IMR-90 (cell line): ENCODE measurements at regions not wholly inside any gene's neighbourhood (a gene's known extent, or its start where the extent isn't known, plus 50 kb on each side); places are given as distances from the start of the nearest gene placed in this dataset.

Experiments
- ATAC-seq: fragments of 200-7000 bp; cut with Tn5 transposase; 2 replicates; pipeline ENCODE4 v1.9.1; 2020; ENCODE audit warnings: low read depth, mild to moderate bottlenecking, moderate library complexity
- BruUV-seq: library from RNA; stranded (reverse); fragments of 400-500 nt; replicated peaks from 2 replicates; lab custom pipeline; 2021; lab: Mats Ljungman, UMichigan
- CTCF ChIA-PET: fragments of 300-600 bp; formaldehyde crosslinking; extraction: SDS; loops from one replicate; lab custom pipeline; 2021; ENCODE audit warnings: antibody characterized with exemption; lab: Yijun Ruan, JAX
- POLR2A ChIA-PET: fragments of 300-600 bp; sonication (Branson Sonifier 250); formaldehyde crosslinking; loops from one replicate; lab custom pipeline; 2022; ENCODE audit warnings: antibody characterized with exemption; ENCODE audit not compliant: unreplicated experiment; lab: Charles Lee
- DNase-seq: peaks from one replicate; pipeline ENCODE4 v3.0.0; 2013
- H2AFZ ChIP-seq: replicated peaks from 2 replicates; pipeline ENCODE3; 2013; ENCODE audit warnings: low read length, mild to moderate bottlenecking; ENCODE audit not compliant: poor library complexity
- H2AK5ac ChIP-seq: 2 replicates; pipeline ENCODE4 v1.6.1; 2013; ENCODE audit warnings: low read depth, low read length, inconsistent platforms
- H2AK9ac ChIP-seq: replicated peaks from 2 replicates; pipeline ENCODE3; 2013; ENCODE audit warnings: mild to moderate bottlenecking, low read depth, low read length, moderate library complexity; ENCODE audit not compliant: poor library complexity
- H2BK120ac ChIP-seq: 2 replicates; pipeline ENCODE4 v1.6.1; 2013; ENCODE audit warnings: low read depth, low read length, inconsistent platforms
- H2BK15ac ChIP-seq: 3 replicates; pipeline ENCODE4 v1.6.1; 2013; ENCODE audit warnings: low read depth, low read length, inconsistent platforms
- H2BK20ac ChIP-seq: 2 replicates; pipeline ENCODE4 v1.6.1; 2013; ENCODE audit warnings: low read depth, mild to moderate bottlenecking, inconsistent platforms, low read length, moderate library complexity
- H2BK5ac ChIP-seq: 2 replicates; pipeline ENCODE4 v1.6.1; 2013; ENCODE audit warnings: mild to moderate bottlenecking, low read depth, low read length, inconsistent platforms; ENCODE audit not compliant: poor library complexity, severe bottlenecking
- H3K14ac ChIP-seq: replicated peaks from 2 replicates; pipeline ENCODE4 v1.6.1; 2013; ENCODE audit warnings: low read depth, low read length, inconsistent platforms
- H3K18ac ChIP-seq: 2 replicates; pipeline ENCODE4 v1.6.1; 2013; ENCODE audit warnings: low read depth, low read length, control low read depth
- H3K23ac ChIP-seq: 2 replicates; pipeline ENCODE4 v1.6.1; 2013; ENCODE audit warnings: low read depth, low read length, inconsistent platforms
- H3K27ac ChIP-seq: 2 replicates; pipeline ENCODE4 v1.5.1; 2013; ENCODE audit warnings: mild to moderate bottlenecking, control low read depth, low read length; ENCODE audit not compliant: insufficient read depth
- H3K27me3 ChIP-seq: 2 replicates; pipeline ENCODE4 v1.6.1; 2013; ENCODE audit warnings: low read length; ENCODE audit not compliant: control insufficient read depth, insufficient read depth
- H3K36me3 ChIP-seq: 2 replicates; pipeline ENCODE4 v1.6.1; 2013; ENCODE audit warnings: low read length, mixed read lengths; ENCODE audit not compliant: control insufficient read depth, insufficient read depth
- H3K4ac ChIP-seq: 2 replicates; pipeline ENCODE4 v1.6.1; 2013; ENCODE audit warnings: low read depth, low read length, inconsistent platforms
- H3K4me1 ChIP-seq: 2 replicates; pipeline ENCODE4 v1.6.1; 2013; ENCODE audit warnings: low read length, mixed read lengths; ENCODE audit not compliant: control insufficient read depth, insufficient read depth
- H3K4me2 ChIP-seq: 2 replicates; pipeline ENCODE4 v1.6.1; 2013; ENCODE audit warnings: low read depth, mild to moderate bottlenecking, control low read depth, low read length, moderate library complexity
- H3K4me3 ChIP-seq: 2 replicates; pipeline ENCODE4 v1.5.1; 2013; ENCODE audit warnings: low read depth, mild to moderate bottlenecking, control low read depth, low read length, moderate library complexity; ENCODE audit not compliant: insufficient read depth
- H3K56ac ChIP-seq: 2 replicates; pipeline ENCODE4 v1.6.1; 2013; ENCODE audit warnings: low read length, inconsistent platforms; ENCODE audit not compliant: insufficient read depth; ENCODE audit errors: extremely low read depth
- H3K79me1 ChIP-seq, 2 experiments: 2 replicates each; pipeline ENCODE4 v1.6.1; 2013; ENCODE audit warnings: low read length in 2 of 2, inconsistent platforms in 1 of 2, low read depth in 1 of 2
- H3K9ac ChIP-seq: 2 replicates; pipeline ENCODE4 v1.6.1; 2013; ENCODE audit warnings: low read depth, low read length, control low read depth
- H3K9me1 ChIP-seq: 2 replicates; pipeline ENCODE4 v1.6.1; 2013; ENCODE audit warnings: low read length, inconsistent platforms; ENCODE audit not compliant: insufficient read depth
- H3K9me3 ChIP-seq: 2 replicates; pipeline ENCODE4 v1.6.1; 2013; ENCODE audit warnings: low read length; ENCODE audit not compliant: control insufficient read depth, insufficient read depth
- H4K20me1 ChIP-seq: 2 replicates; pipeline ENCODE4 v1.6.1; 2013; ENCODE audit warnings: low read length, inconsistent platforms; ENCODE audit not compliant: insufficient read depth
- H4K5ac ChIP-seq: 2 replicates; pipeline ENCODE4 v1.6.1; 2013; ENCODE audit warnings: mild to moderate bottlenecking, low read depth, low read length, control low read depth
- H4K8ac ChIP-seq, 2 experiments: 2 replicates each; pipeline ENCODE4 v1.6.1; 2013; ENCODE audit warnings: low read depth in 2 of 2, low read length in 2 of 2, control low read depth in 1 of 2, inconsistent platforms in 1 of 2
- H4K91ac ChIP-seq: 2 replicates; pipeline ENCODE4 v1.6.1; 2013; ENCODE audit warnings: low read depth, low read length, inconsistent platforms; ENCODE audit not compliant: insufficient read depth
- BHLHE40 ChIP-seq: fragments of 150-350 bp; IDR thresholded peaks from 2 replicates; pipeline ENCODE4 v1.6.1; 2016; ENCODE audit warnings: mild to moderate bottlenecking, low read depth, low read length
- CEBPB ChIP-seq: IDR thresholded peaks from 2 replicates; pipeline ENCODE4 v1.6.1; 2012; ENCODE audit warnings: low read depth, low read length, improper control_type of control experiment
- CHD1 ChIP-seq: IDR thresholded peaks from 2 replicates; pipeline ENCODE4 v1.6.1; 2012; ENCODE audit warnings: low read depth, low read length, improper control_type of control experiment
- FOS ChIP-seq: fragments of 150-350 bp; IDR thresholded peaks from 2 replicates; pipeline ENCODE4 v1.6.1; 2016; ENCODE audit warnings: low read depth, low read length
- MAFK ChIP-seq: IDR thresholded peaks from 2 replicates; pipeline ENCODE4 v1.6.1; 2012; ENCODE audit warnings: low read depth, low read length, improper control_type of control experiment
- MAZ ChIP-seq: IDR thresholded peaks from 2 replicates; pipeline ENCODE4 v1.6.1; 2012; ENCODE audit warnings: low read depth, mild to moderate bottlenecking, low read length, improper control_type of control experiment, moderate library complexity, borderline replicate concordance
- MXI1 ChIP-seq: IDR thresholded peaks from 2 replicates; pipeline ENCODE4 v1.6.1; 2012; ENCODE audit warnings: low read depth, mild to moderate bottlenecking, low read length, moderate library complexity, borderline replicate concordance
- NFE2L2 ChIP-seq: fragments of 150-350 bp; IDR thresholded peaks from 2 replicates; pipeline ENCODE4 v1.6.1; 2016; ENCODE audit warnings: low read depth, mild to moderate bottlenecking, low read length
- RAD21 ChIP-seq: IDR thresholded peaks from 2 replicates; pipeline ENCODE4 v1.6.1; 2012; ENCODE audit warnings: low read length, improper control_type of control experiment
- RCOR1 ChIP-seq: IDR thresholded peaks from 2 replicates; pipeline ENCODE4 v1.6.1; 2012; ENCODE audit warnings: mild to moderate bottlenecking, low read length, improper control_type of control experiment; ENCODE audit not compliant: insufficient replicate concordance
- SMC3 ChIP-seq: fragments of 150-350 bp; IDR thresholded peaks from 2 replicates; pipeline ENCODE4 v1.6.1; 2016; ENCODE audit warnings: low read depth, mild to moderate bottlenecking, antibody characterized with exemption, low read length, moderate library complexity
- WGBS, 2 experiments: methylation state at CpG; one replicate each; pipeline versions ENCODE4 v1.1.5 to v1.1.7; 2013; ENCODE audit warnings: missing lambda C conversion rate in 2 of 2; ENCODE audit not compliant: insufficient read length in 1 of 2; ENCODE audit errors: extremely low coverage in 2 of 2; 5-methylcytosine and 5-hydroxymethylcytosine counted together
- dilution Hi-C: fragments of 300-500 bp; cut with HindIII; formaldehyde crosslinking; loops from one replicate; pipeline ENCODE4 v1.14.3; 2018; ENCODE audit warnings: low sequenced_read_pairs; ENCODE audit not compliant: unreplicated experiment
- in situ Hi-C: fragments of 300-500 bp; cut with MboI; formaldehyde crosslinking; loops from 3 replicates; pipeline ENCODE4 v1.14.3; 2019; ENCODE audit warnings: low sequenced_read_pairs, inconsistent platforms, mixed read lengths
- intact Hi-C: fragments of 100-400 bp; cut with micrococcal nuclease; formaldehyde crosslinking; loops from 2 replicates; pipeline ENCODE4 v1.10.0; 2022
- TF ChIP-seq, protein P1 (sequence below): fragments of 150-350 bp; IDR thresholded peaks from 2 replicates; pipeline ENCODE4 v1.6.1; 2016; ENCODE audit warnings: low read depth, mild to moderate bottlenecking, low read length, moderate library complexity, borderline replicate concordance
- TF ChIP-seq, protein P2 (sequence below): conservative IDR thresholded peaks from 2 replicates; pipeline ENCODE4 v1.5.1; 2012; ENCODE audit warnings: mild to moderate bottlenecking, low read depth, low read length, improper control_type of control experiment

DNA sequence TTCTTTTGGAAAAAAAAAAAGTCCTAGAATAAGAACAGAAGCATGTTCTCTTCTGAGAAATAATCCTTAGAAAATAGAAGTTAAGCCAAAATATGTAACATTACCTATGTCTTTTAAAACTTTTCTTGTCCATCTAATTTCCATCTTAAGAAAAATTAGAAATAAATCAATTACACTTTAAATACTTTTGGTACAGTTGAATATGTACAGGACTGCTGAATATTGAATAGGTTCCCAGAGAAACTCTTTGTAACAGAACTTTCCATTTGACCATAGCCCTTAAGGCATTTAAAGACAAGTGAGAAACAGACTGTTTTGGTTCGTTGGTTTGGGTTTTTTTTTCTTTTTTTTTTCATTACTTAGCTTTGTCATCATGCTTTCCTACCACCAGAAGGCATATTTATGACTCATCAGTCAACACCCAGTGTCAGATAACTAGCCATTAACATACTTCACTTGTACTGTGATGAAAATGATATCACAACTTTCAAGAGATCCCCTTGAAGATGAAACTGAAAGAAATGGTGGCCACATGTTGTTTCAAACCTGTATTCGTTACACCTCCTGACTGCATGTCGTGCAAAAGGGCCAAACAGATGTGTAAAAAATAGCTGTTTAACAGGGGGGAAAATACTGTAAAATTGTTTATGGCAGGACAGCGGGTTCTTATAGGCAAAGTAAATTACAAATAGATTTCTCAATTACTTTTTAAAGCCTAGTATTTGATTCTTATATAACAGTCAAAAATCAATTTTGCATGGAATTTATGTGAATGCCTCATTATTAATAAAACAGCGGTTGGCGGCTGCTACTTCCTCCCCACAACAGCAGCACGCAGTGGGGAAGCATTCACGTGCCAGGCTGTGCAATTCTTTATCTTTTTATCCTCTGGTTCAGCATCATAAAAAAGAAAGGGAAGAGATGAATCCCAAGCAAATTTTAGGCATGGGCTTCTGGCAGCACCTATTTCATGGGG lies 280.7 kb upstream of the HNRNPA3 start (continued):
- TF ChIP-seq BHLHE40 (no peak), CHD1 (no peak)

DNA sequence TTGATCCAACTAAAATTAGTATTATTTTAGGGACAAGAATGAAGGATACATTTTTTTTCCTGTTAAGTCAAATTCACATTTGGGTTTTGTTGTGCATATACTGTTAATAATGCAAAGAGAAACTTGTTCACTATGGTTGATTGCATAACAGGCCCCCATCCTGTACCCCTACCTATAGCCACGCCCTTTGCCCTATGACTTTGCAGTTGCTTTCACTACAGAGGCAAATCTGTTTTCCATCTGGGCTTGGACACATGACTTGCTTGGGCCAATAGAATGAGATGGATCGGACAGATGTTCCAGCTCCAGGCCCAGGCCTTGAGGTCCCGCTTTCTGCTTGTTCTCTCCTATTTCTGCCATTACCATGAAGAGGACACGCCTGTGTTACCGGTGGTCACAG lies 278.5 kb upstream of the HNRNPA3 start:
- in situ Hi-C loops, result no loop called here
- TF ChIP-seq, protein P1, sequence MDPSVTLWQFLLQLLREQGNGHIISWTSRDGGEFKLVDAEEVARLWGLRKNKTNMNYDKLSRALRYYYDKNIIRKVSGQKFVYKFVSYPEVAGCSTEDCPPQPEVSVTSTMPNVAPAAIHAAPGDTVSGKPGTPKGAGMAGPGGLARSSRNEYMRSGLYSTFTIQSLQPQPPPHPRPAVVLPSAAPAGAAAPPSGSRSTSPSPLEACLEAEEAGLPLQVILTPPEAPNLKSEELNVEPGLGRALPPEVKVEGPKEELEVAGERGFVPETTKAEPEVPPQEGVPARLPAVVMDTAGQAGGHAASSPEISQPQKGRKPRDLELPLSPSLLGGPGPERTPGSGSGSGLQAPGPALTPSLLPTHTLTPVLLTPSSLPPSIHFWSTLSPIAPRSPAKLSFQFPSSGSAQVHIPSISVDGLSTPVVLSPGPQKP, result no peak
- TF ChIP-seq CHD1 (no peak), MAZ (no peak), BHLHE40 (no peak), RAD21 (no peak), RCOR1 (no peak), NFE2L2 (no peak), MAFK (no peak), FOS (no peak), CEBPB (no peak), SMC3 (no peak), MXI1 (no peak)
- TF ChIP-seq, protein P2, sequence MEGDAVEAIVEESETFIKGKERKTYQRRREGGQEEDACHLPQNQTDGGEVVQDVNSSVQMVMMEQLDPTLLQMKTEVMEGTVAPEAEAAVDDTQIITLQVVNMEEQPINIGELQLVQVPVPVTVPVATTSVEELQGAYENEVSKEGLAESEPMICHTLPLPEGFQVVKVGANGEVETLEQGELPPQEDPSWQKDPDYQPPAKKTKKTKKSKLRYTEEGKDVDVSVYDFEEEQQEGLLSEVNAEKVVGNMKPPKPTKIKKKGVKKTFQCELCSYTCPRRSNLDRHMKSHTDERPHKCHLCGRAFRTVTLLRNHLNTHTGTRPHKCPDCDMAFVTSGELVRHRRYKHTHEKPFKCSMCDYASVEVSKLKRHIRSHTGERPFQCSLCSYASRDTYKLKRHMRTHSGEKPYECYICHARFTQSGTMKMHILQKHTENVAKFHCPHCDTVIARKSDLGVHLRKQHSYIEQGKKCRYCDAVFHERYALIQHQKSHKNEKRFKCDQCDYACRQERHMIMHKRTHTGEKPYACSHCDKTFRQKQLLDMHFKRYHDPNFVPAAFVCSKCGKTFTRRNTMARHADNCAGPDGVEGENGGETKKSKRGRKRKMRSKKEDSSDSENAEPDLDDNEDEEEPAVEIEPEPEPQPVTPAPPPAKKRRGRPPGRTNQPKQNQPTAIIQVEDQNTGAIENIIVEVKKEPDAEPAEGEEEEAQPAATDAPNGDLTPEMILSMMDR, result no peak

More for the DNA sequence above, 278.5 kb upstream of the HNRNPA3 start:
- H3K9me3 ChIP-seq, result no peaks in the 10 kb centered on the region
- H4K91ac ChIP-seq, result no peak overlapping the region
- H2BK120ac ChIP-seq, result no peak overlapping the region
- no peak overlapping the region for H3K27ac ChIP-seq
- no peak overlapping the region for H2BK15ac ChIP-seq
- no peaks in the 10 kb centered on the region for H3K4me1 ChIP-seq
- H3K79me1 ChIP-seq, result no peaks in the 10 kb centered on the region
- no TSS peak for BruUV-seq
- DNase-seq, result no peak
- H3K23ac ChIP-seq, result no peak overlapping the region
- 0 out of 2 replicates have a peak, but pooled peaks cover 2% of the 10 kb centered on the region for H3K27me3 ChIP-seq
- H2AK5ac ChIP-seq, result no peak overlapping the region
- H2AK9ac ChIP-seq, result no peak overlapping the region
- no peak overlapping the region for H4K8ac ChIP-seq
- no peaks in the 10 kb centered on the region for H3K9me1 ChIP-seq
- H2BK20ac ChIP-seq, result no peak overlapping the region
- no peak overlapping the region for H3K56ac ChIP-seq
- H3K14ac ChIP-seq, result no peak overlapping the region
- no peak overlapping the region for H4K5ac ChIP-seq
- no peak overlapping the region for H2AFZ ChIP-seq
- no peak for ATAC-seq
- no peak overlapping the region for H3K4ac ChIP-seq
- intact Hi-C loops, result no loop called here
- WGBS, 2 experiments, result 0% methylated on average over 1 of the region's 5 CpGs; no CpG with 5 or more reads in 1 of the 2 experiments
- H3K4me3 ChIP-seq, result no peak overlapping the region
- H2BK5ac ChIP-seq, result no peak overlapping the region
- ChIA-PET POLR2A (no interaction called here), CTCF (no interaction called here)
- dilution Hi-C loops, result no loop called here
- H3K9ac ChIP-seq, result no peak overlapping the region
- H3K36me3 ChIP-seq, result no peaks in the 10 kb centered on the region
- no peak overlapping the region for H3K4me2 ChIP-seq
- H4K20me1 ChIP-seq, result no peaks in the 10 kb centered on the region
- H3K18ac ChIP-seq, result no peak overlapping the region
